ENCODE measurements at regions not wholly inside any gene's neighbourhood (a gene's known extent, or its start where the extent isn't known, plus 50 kb on each side); places are given as distances from the start of the nearest gene placed in this dataset.

GRCh38 chr2:15018814-15019213 lies 386.3 kb downstream of the LRATD1 start (continued):
- TF ChIP-seq TAF1 (IDR thresholded peaks at IDR 0.05; ENCODE audit: low read depth, low read length) (no peak), SP2 (IDR thresholded peaks at IDR 0.05; ENCODE audit: low read length) (no peak)
